ENCODE measurements at regions not wholly inside any gene's neighbourhood (a gene's known extent, or its start where the extent isn't known, plus 50 kb on each side); places are given as distances from the start of the nearest gene placed in this dataset.

DNA sequence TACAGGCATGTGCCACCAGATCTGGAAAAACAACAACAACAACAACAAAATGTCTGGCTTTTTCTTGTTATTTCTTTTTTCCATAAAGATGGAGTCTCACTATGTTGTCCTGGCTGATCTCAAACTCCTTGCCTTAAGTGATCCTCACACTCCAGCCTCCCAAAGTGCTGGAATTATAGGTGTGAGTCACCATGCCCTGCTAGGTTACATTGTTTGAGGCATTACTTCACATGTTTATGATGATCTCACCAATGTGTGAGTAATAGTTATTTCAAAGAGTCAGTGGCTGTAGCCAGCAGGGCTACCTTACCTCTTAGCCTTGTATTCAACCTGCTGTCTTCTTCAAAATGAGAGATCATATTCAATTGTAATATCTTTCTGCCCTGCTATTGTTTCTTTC, 445.7 kb downstream of the AMY1C start:
- TF ChIP-seq, protein P1, sequence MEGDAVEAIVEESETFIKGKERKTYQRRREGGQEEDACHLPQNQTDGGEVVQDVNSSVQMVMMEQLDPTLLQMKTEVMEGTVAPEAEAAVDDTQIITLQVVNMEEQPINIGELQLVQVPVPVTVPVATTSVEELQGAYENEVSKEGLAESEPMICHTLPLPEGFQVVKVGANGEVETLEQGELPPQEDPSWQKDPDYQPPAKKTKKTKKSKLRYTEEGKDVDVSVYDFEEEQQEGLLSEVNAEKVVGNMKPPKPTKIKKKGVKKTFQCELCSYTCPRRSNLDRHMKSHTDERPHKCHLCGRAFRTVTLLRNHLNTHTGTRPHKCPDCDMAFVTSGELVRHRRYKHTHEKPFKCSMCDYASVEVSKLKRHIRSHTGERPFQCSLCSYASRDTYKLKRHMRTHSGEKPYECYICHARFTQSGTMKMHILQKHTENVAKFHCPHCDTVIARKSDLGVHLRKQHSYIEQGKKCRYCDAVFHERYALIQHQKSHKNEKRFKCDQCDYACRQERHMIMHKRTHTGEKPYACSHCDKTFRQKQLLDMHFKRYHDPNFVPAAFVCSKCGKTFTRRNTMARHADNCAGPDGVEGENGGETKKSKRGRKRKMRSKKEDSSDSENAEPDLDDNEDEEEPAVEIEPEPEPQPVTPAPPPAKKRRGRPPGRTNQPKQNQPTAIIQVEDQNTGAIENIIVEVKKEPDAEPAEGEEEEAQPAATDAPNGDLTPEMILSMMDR (IDR thresholded peaks at IDR 0.05) = no peak
- no peak for TF ChIP-seq ZFX (IDR thresholded peaks at IDR 0.05; ENCODE audit: borderline replicate concordance)
